ENCODE measurements at regions not wholly inside any gene's neighbourhood (a gene's known extent, or its start where the extent isn't known, plus 50 kb on each side); places are given as distances from the start of the nearest gene placed in this dataset.

DNA sequence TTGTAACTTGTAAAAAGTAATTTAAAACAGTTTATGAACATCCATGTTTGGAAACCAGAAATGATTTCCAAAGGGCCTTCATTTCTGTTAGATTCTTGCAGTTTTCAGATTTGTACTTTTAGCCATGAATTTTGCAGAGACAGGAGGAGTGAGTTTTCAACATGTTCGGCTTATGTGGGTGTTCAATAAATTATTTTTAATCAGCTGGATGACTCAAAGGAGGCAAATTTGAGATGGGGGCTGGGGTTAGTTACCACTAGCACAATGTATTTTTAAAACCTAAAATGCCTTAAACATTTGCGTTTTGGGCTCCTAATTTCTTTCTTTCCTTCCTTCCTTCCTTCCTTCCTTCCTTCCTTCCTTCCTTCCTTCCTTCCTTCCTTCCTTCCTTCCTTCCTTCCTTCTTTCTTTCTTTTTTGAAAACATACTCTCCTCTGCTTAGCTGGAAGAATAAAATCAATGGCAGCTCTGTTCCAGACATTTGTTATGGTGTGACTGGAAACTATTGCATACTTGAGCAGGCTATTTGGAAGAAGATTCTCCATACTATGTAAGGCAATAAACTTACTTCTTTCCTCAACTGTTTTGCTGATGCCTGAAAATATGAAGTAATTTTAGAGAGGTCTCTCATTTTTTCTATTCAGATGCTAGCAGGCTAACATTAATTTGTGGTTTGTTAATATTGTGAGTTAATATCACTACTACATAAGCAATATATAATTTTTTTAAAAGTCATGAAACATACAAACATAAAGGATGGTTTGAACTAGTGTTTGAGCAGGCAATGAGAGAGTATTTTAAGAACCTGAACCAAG is 394.4 kb downstream of the NYAP2 start:
- TF ChIP-seq REST (IDR thresholded peaks at IDR 0.05; ENCODE audit: unreplicated experiment) (no peak), POLR2AphosphoS5 (IDR thresholded peaks at IDR 0.05; ENCODE audit: low read depth) (no peak), CREB1 (CRISPR knock-in tag; IDR thresholded peaks at IDR 0.05; ENCODE audit: low read depth) (no peak), EZH2 (IDR thresholded peaks at IDR 0.05; ENCODE audit: low read depth, unreplicated experiment) (no peak), ETS1 (IDR thresholded peaks at IDR 0.05) (no peak), EZH2phosphoT487 (IDR thresholded peaks at IDR 0.05; ENCODE audit: unreplicated experiment) (no peak), NANOG (IDR thresholded peaks at IDR 0.05; ENCODE audit: borderline replicate concordance) (no peak), JUNB (IDR thresholded peaks at IDR 0.05; ENCODE audit: unreplicated experiment) (no peak), ZNF331 (CRISPR knock-in tag; IDR thresholded peaks at IDR 0.05; ENCODE audit: low read depth) (no peak)
- TF ChIP-seq, protein P1, sequence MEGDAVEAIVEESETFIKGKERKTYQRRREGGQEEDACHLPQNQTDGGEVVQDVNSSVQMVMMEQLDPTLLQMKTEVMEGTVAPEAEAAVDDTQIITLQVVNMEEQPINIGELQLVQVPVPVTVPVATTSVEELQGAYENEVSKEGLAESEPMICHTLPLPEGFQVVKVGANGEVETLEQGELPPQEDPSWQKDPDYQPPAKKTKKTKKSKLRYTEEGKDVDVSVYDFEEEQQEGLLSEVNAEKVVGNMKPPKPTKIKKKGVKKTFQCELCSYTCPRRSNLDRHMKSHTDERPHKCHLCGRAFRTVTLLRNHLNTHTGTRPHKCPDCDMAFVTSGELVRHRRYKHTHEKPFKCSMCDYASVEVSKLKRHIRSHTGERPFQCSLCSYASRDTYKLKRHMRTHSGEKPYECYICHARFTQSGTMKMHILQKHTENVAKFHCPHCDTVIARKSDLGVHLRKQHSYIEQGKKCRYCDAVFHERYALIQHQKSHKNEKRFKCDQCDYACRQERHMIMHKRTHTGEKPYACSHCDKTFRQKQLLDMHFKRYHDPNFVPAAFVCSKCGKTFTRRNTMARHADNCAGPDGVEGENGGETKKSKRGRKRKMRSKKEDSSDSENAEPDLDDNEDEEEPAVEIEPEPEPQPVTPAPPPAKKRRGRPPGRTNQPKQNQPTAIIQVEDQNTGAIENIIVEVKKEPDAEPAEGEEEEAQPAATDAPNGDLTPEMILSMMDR (conservative IDR thresholded peaks at IDR 0.05; ENCODE audit: low read depth in 2 of 2), result no peak
